ENCODE measurements at regions not wholly inside any gene's neighbourhood (a gene's known extent, or its start where the extent isn't known, plus 50 kb on each side); places are given as distances from the start of the nearest gene placed in this dataset.

DNA sequence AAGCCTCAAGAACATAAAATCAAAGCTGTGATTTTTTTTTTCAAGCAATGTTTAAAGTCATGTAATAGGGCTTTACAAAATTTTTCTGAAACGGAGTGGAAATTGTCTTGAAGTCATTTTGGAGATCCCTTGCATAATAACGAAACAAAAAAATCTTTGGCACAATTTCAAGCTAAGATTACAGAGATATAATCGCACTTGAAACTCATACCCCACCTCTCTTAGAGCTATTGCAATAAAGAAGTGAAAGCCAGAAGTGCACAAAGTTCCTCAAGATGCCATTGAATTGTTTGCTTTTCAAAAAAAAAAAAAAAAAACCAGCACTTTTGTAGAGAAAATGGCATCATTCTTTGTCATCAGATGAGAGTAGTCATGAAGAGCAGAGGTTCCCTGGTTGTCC is 152.3 kb downstream of the PAX3 start:
- TF ChIP-seq, protein P1, sequence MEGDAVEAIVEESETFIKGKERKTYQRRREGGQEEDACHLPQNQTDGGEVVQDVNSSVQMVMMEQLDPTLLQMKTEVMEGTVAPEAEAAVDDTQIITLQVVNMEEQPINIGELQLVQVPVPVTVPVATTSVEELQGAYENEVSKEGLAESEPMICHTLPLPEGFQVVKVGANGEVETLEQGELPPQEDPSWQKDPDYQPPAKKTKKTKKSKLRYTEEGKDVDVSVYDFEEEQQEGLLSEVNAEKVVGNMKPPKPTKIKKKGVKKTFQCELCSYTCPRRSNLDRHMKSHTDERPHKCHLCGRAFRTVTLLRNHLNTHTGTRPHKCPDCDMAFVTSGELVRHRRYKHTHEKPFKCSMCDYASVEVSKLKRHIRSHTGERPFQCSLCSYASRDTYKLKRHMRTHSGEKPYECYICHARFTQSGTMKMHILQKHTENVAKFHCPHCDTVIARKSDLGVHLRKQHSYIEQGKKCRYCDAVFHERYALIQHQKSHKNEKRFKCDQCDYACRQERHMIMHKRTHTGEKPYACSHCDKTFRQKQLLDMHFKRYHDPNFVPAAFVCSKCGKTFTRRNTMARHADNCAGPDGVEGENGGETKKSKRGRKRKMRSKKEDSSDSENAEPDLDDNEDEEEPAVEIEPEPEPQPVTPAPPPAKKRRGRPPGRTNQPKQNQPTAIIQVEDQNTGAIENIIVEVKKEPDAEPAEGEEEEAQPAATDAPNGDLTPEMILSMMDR (IDR thresholded peaks at IDR 0.05): no peak
- Mint-ChIP-seq H3K4me3 (no peak overlapping the region), H3K27ac (no peak overlapping the region), H3K9me3 (peaks cover 0 to 7% (median 0%) of the 10 kb centered on the region in 7 donors), H3K4me1 (no peaks in the 10 kb centered on the region), H3K27me3 (ENCODE audit: low read depth in 3 of 3) (no peaks in the 10 kb centered on the region), H3K36me3 (no peaks in the 10 kb centered on the region)
- no peaks in the 10 kb centered on the region for H3K27me3 ChIP-seq (ENCODE audit: control insufficient read depth in 2 of 2, insufficient read depth in 2 of 2, low read length in 2 of 2)
- H3K36me3 ChIP-seq (replicated peaks in 1 of 2; ENCODE audit: control insufficient read depth in 1 of 2, insufficient read depth in 2 of 2, low read length in 2 of 2): no peaks in the 10 kb centered on the region
- H3K9ac ChIP-seq (ENCODE audit: insufficient read depth, low read length, poor library complexity, severe bottlenecking): no peak overlapping the region
- H3K27ac ChIP-seq (ENCODE audit: low read depth in 1 of 2, low read length in 2 of 2): no peak overlapping the region
- no peak overlapping the region for H2AFZ ChIP-seq (ENCODE audit: insufficient read depth, low read depth, low read length, poor library complexity, severe bottlenecking)
- intact Hi-C loops (cut with micrococcal nuclease): no loop called here
- no peaks in the 10 kb centered on the region for H4K20me1 ChIP-seq (ENCODE audit: insufficient read depth, low read length)
- no peaks in the 10 kb centered on the region for H3K79me2 ChIP-seq (ENCODE audit: insufficient read depth, low read length)
- H3K4me3 ChIP-seq (replicated peaks in 1 of 3; ENCODE audit: low read depth in 2 of 3, low read length in 3 of 3): no peak overlapping the region
- DNase-seq: no peak
- WGBS (ENCODE audit: insufficient coverage): no CpG with 5 or more reads among the region's 3 CpGs
- no peak overlapping the region for H3K4me2 ChIP-seq (replicated peaks; ENCODE audit: extremely low read depth, low read length, poor library complexity, severe bottlenecking)
- H3K9me3 ChIP-seq (replicated peaks in 1 of 2; ENCODE audit: control insufficient read depth in 1 of 2, insufficient read depth in 1 of 2, low read length in 2 of 2): peaks cover 0 to 4% of the 10 kb centered on the region in 2 donors
- no peaks in the 10 kb centered on the region for H3K4me1 ChIP-seq (ENCODE audit: control insufficient read depth in 1 of 2, insufficient read depth in 2 of 2, low read length in 2 of 2)

DNA sequence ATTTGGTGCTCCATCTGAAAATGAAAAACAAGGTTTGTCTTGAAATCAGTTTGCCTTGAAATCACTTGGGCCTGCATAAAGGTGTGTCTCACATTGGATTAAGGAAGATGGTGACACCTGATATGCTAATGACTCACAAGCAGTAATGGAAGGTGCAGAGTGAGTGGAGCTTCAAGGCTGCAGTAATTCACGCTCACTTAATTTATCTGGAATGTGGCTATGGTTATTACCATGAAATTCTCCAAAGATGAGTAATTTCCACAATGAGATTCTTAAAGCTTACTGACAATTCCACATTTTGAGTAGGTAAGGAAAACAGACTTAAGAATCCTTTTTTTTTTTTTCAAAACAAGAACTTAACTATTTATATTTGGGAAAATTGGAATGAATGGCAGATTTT is 156.8 kb downstream of the PAX3 start:
- H4K20me1 ChIP-seq (ENCODE audit: insufficient read depth, low read length): no peaks in the 10 kb centered on the region
- H3K9me3 Mint-ChIP-seq: peaks cover 0 to 7% (median 1%) of the 10 kb centered on the region in 7 donors
- no peak for DNase-seq
- intact Hi-C loops (cut with micrococcal nuclease): no loop called here
- peaks cover 0 to 1% (median 0%) of the 10 kb centered on the region in 3 donors for H3K27me3 Mint-ChIP-seq (ENCODE audit: low read depth in 3 of 3)
- H2AFZ ChIP-seq (ENCODE audit: insufficient read depth, low read depth, low read length, poor library complexity, severe bottlenecking): no peak overlapping the region
- no peak overlapping the region for H3K4me3 Mint-ChIP-seq
- no peak overlapping the region for H3K9ac ChIP-seq (ENCODE audit: insufficient read depth, low read length, poor library complexity, severe bottlenecking)
- H3K4me1 ChIP-seq (ENCODE audit: control insufficient read depth in 1 of 2, insufficient read depth in 2 of 2, low read length in 2 of 2): no peaks in the 10 kb centered on the region
- no peaks in the 10 kb centered on the region for H3K4me1 Mint-ChIP-seq
- H3K36me3 Mint-ChIP-seq: no peaks in the 10 kb centered on the region
- H3K27me3 ChIP-seq (ENCODE audit: control insufficient read depth in 2 of 2, insufficient read depth in 2 of 2, low read length in 2 of 2): no peaks in the 10 kb centered on the region
- H3K36me3 ChIP-seq (replicated peaks in 1 of 2; ENCODE audit: control insufficient read depth in 1 of 2, insufficient read depth in 2 of 2, low read length in 2 of 2): no peaks in the 10 kb centered on the region
- WGBS (ENCODE audit: insufficient coverage): no CpG with 5 or more reads among the region's 1 CpG
- no peaks in the 10 kb centered on the region for H3K79me2 ChIP-seq (ENCODE audit: insufficient read depth, low read length)
- H3K27ac ChIP-seq (ENCODE audit: low read depth in 1 of 2, low read length in 2 of 2): no peak overlapping the region
- H3K4me3 ChIP-seq (replicated peaks in 1 of 3; ENCODE audit: low read depth in 2 of 3, low read length in 3 of 3): no peak overlapping the region
- H3K4me2 ChIP-seq (replicated peaks; ENCODE audit: extremely low read depth, low read length, poor library complexity, severe bottlenecking): no peak overlapping the region
- H3K9me3 ChIP-seq (replicated peaks in 1 of 2; ENCODE audit: control insufficient read depth in 1 of 2, insufficient read depth in 1 of 2, low read length in 2 of 2): peaks cover 0 to 4% of the 10 kb centered on the region in 2 donors
- H3K27ac Mint-ChIP-seq: no peak overlapping the region
- TF ChIP-seq, protein P1 (IDR thresholded peaks at IDR 0.05): no peak

All from CD14-positive monocyte (primary cell).